GM21576 (cell line): ENCODE measurements at regions not wholly inside any gene's neighbourhood (a gene's known extent, or its start where the extent isn't known, plus 50 kb on each side); places are given as distances from the start of the nearest gene placed in this dataset.
"Not testable (repeated sequence)": the region's sequence is repeated elsewhere in the genome, so short reads cannot be mapped to it uniquely, and the experiment has no call there.

Experiments
- ATAC-seq: cut with Tn5 transposase; IDR thresholded peaks from one replicate; pipeline ENCODE4 v1.9.1; 2021; ENCODE audit warnings: mild to moderate bottlenecking, moderate library complexity; ENCODE audit not compliant: unreplicated experiment

GRCh38 chr2:128413718-128414341 is 95.2 kb upstream of the HS6ST1 start:
- no peak for ATAC-seq

DNA sequence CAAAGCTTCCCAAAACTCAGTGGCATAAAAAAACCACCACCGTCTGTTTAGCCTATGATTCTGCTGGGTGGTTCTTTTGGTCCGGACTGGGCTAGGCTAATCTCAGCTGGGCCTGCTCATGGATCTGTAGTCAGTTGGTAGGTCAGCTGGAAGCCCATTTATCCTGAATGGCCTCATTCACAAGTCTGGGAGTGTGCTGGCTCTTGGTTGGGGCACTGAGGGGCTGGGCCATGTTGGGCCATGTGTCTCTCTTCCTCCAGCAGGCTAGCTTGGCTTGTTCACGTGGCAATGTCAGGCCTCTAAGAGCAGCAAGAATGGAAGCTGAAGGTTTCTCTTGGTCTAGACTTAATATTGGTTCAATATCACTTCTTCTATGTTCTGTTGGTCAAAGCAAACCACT is 95.7 kb upstream of the HS6ST1 start:
- no peak for ATAC-seq

GRCh38 chr2:128414946-128415778 is 96.5 kb upstream of the HS6ST1 start:
- no peak for ATAC-seq

DNA sequence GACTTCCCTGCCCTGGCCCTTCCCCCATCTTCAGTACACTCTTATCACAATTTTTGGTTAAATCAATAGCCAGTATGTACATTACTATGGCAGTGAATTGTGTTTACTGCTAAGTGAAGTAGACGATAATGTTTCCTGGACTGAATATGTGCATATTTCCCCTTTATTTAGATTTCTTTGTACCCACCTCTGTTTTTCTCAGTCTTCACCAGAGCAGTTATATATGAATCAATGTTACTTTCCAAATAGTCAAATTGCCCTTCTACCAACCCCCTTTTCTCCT is 97.1 kb upstream of the HS6ST1 start:
- ATAC-seq = no peak

DNA sequence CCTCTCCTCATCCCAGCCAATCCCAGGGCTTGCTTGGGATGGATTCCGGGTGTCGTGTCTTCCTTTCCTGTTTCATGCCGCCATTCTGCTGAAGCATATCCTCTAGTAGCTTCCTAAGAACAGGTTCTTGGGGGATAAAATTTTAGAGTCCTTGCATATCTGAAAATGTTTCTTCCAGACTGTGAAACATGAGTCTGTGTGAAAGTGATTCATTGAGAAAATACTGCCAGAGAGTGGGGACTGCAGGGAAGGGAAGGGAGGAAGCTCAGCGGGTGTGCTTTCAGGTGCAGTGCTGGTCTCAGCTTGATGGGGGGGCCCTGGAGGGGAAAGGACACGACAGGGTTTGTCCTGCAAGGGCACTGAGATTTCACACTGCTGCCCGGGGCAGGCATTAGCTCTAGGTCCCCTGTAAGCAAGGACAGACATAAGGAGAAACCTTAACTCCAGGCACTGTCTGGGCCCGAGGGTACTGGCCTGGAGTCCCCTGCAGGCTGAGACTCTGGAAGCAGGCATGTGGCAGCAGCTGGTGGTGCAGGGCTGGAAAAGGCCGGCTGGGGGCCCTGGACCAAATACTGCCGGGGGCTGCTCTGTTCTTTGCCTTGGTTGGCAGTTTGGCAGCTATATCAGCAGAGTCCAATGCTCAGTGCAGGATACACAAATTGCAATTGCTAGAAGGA is 97.6 kb upstream of the HS6ST1 start:
- no peak for ATAC-seq

GRCh38 chr2:128416806-128417205 is 98.1 kb upstream of the HS6ST1 start:
- no peak for ATAC-seq

GRCh38 chr2:128417264-128417663 is 98.6 kb upstream of the HS6ST1 start:
- not testable (repeated sequence) for ATAC-seq

GRCh38 chr2:128420131-128420530 is 101.5 kb upstream of the HS6ST1 start:
- no peak for ATAC-seq

- ATAC-seq = no peak
Observed at GRCh38 chr2:128420776-128421175, 102.1 kb upstream of the HS6ST1 start.

- no peak for ATAC-seq
Observed at GRCh38 chr2:128421286-128421685, 102.6 kb upstream of the HS6ST1 start.

DNA sequence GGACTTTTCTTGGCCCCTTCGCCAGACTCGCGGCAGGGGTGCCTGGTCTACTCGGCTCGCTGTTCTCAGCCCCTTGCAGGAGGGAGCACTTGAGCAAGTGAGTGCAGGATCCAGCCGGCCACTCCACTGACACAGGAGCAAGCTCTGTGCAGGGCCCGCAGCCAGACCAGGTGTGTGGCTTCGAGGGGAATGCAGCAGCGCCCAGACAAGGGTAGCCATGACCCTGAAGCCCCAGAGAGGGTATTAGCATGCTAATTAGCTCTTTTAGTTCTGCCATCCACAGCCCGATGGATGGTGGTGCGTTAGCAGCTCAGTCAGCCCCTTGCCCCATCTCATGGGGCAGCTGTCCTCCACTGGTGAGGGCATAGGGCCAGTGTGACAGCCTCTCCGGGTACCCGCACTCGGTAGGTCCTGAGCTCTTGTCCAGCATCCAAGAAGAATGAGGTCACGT is 103.2 kb upstream of the HS6ST1 start:
- ATAC-seq = no peak

- no peak for ATAC-seq
Observed at GRCh38 chr2:128422571-128422970, 103.9 kb upstream of the HS6ST1 start.

DNA sequence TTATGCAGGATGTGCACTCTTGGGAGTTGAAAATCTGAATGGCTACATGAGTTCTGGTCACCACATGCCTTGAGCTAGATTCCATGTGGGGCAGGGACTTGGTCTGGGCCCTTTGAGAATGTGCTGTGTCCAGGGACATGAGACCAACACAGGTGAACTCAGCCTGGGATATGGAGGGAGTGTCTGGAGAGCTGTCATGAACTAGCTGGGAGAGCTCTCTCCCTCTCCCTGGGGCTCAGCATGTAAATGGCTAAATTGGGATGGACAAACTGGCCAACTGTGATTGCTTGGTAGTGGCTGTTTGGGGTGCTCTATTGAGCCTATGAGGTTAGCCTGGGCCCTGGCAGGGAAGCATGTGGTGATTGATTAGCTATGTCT is 105.1 kb upstream of the HS6ST1 start:
- ATAC-seq = no peak

DNA sequence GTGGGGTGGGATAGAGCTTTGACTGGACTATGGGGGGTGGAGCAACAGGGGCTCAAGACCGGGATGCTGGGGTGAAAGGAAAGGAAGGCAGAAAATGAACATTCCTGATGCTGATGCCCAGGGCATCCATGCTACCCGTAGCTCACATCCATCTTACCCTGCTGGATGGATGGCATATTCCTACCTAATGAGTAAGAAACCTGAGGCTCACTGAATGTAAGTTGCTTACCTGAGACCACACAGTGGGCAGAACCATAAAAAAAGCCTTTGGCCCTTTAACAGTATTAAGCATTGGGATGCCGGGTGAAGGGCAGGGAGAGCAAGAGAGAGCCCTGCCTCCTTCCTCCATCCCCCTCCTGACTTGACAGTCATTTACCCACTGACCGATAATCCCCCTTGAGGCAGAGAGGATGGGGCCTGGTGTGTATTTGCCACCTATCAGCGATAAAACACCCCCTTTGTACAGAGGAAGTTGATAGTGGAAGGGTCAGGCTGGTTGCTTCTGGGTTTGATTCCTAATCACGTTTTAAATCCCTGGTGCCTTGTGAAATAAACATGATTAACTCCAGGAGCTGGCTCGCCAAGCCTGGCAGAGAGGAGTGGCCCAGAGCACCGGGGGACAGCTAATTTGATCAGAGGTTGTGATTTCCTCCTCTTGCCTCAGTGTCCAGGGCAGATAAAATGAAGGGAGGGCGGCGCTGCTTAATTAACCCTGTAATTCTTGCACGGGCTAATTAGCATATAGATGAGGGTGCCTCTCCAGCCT is 105.9 kb upstream of the HS6ST1 start:
- ATAC-seq = no peak

DNA sequence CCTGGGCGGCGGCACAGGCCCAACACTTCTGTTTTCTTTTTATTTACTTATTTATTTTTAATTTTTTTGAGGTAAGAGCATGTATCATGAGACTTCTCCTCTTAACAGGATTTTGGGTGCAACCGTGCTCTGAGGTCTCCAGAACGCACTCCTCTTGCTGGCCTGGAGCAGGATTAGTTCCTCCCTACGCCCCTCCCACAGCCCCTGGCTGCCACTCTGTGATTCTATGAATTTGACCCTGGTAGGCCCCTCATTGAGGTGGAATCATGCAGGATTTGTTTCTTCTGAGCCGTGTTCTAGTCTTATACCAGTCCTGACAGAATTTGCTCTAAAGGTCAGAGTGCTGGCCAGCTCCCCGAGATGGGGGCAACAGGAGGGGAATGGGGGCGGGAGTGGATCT is 106.5 kb upstream of the HS6ST1 start:
- ATAC-seq = no peak

DNA sequence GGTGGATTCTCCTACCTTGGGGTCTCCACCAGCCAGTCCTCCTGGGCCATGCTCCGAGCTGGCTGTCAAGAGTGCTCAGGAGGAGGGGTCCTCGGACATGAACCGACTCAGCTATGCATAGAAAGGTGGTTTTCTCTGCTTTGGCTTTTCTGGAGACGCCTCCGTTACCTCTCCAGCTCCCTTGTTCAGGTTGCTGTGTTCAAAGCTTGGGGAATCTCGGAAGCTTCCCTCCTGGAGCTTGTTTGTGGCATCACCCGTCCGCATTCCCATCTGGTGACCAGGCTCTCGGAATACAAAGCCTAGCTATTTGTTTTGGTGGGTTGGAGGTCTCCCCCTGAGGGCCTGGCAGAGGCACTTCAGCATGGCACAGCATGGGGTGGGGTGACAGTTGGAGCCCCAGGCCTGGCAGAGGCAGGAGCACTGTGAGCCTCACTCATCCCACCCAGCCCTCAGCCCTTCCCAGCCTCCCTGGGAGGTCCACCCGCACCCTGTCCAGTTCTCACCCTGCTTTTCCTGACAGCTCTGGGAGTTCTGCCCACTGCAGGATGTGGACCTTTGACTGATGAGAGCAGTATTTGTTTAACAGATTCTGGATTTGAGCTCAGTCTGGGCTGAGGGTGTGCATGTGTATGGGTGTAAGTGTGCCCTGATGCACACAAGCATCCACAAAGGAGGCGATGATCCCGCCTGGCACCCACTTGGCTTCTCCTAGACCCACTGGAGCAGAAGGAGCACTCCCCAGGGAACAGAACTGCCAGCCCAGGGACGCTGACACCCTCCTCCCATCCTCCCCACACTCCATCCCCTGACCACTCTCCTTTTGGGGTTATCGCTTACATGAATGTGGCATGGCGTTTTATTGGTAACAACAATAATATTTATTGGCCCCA is 107.3 kb upstream of the HS6ST1 start:
- no peak for ATAC-seq

GRCh38 chr2:128427413-128427755 is 108.7 kb upstream of the HS6ST1 start:
- no peak for ATAC-seq

DNA sequence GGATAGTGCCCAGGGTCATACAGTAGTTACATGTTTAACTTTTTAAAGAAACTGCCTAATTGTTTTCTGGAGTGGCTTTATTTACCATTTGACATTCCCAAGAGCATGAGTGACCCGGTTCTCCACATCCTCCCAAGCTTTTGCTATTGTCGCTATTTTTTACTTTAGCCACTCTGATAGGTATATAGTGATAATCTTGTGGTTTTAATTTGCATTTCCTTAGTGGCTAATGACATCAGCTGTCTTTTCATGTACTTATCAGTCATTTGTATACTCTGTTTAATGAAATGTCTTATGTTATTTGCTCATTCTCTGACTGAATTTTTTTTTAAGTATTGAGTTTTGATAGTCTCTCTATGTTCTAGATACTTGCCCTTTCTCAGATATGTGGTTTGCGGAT is 109.7 kb upstream of the HS6ST1 start:
- no peak for ATAC-seq

DNA sequence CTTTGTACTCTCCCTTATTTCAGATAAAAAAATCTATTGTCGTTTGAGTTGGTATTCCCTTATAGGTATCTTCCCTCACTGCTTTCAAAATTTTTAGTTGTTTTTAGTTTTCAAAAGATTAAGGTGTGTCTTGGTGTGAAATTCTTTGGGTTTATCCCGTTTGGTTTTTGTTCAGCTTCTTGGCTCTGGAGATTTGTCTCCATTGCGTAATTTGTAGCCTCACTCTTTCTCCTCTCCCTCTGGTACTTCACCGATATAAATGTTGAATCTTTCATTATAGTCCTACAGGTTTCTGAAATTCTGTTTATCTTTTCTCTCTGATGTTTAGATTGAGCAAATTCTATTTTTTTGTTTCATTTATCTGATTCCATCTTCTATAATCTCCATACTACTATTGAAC is 113.8 kb upstream of the HS6ST1 start:
- no peak for ATAC-seq

GRCh38 chr2:128433911-128434550 is 115.4 kb upstream of the HS6ST1 start:
- no peak for ATAC-seq
